CD4-positive, alpha-beta T cell (primary cell): ENCODE measurements at regions not wholly inside any gene's neighbourhood (a gene's known extent, or its start where the extent isn't known, plus 50 kb on each side); places are given as distances from the start of the nearest gene placed in this dataset.

Experiments
- ATAC-seq: fragments of 200-7000 bp; cut with Tn5 transposase; one replicate; pipeline ENCODE4 v1.10.0; 2022; ENCODE audit warnings: mild to moderate bottlenecking; ENCODE audit not compliant: poor library complexity
- CTCF ChIA-PET: fragments of 350-600 bp; sonication (Branson Sonifier 250); formaldehyde crosslinking; loops from one replicate; lab custom pipeline; 2021; ENCODE audit warnings: antibody characterized with exemption, inconsistent platforms; lab: Charles Lee
- POLR2A ChIA-PET: fragments of 350-600 bp; sonication (Branson Sonifier 250); formaldehyde crosslinking; loops from one replicate; lab custom pipeline; 2021; ENCODE audit warnings: antibody characterized with exemption, inconsistent platforms; lab: Charles Lee
- DNase-seq, 14 experiments: peaks; one replicate each; pipeline ENCODE4 v3.0.0-alpha.2; 2013 to 2020; ENCODE audit warnings: mixed read lengths in 2 of 14
- H3K27ac ChIP-seq, 2 donors: one replicate each; pipeline versions ENCODE4 v1.5.1 to v1.7.0; 2013; ENCODE audit warnings: low read length in 2 of 2, low read depth in 1 of 2, mild to moderate bottlenecking in 1 of 2
- H3K27me3 ChIP-seq, 2 experiments: 1 replicate in 1 of 2; 2 replicates in 1 of 2; pipeline versions ENCODE4 v1.6.1 to v1.7.0; 2013; ENCODE audit warnings: low read length in 2 of 2, control low read depth in 1 of 2, mild to moderate bottlenecking in 1 of 2, moderate library complexity in 1 of 2; ENCODE audit not compliant: insufficient read depth in 2 of 2, control insufficient read depth in 1 of 2
- H3K36me3 ChIP-seq: one replicate; pipeline ENCODE4 v1.6.1; 2013; ENCODE audit warnings: low read length, control low read depth; ENCODE audit not compliant: insufficient read depth
- H3K4me1 ChIP-seq: one replicate; pipeline ENCODE4 v1.6.1; 2013; ENCODE audit warnings: low read length, control low read depth; ENCODE audit not compliant: insufficient read depth
- H3K4me3 ChIP-seq: one replicate; pipeline ENCODE4 v1.5.1; 2013; ENCODE audit warnings: mild to moderate bottlenecking, low read length, moderate library complexity
- H3K9me3 ChIP-seq, 2 experiments: 1 replicate in 1 of 2; 2 replicates in 1 of 2; pipeline versions ENCODE4 v1.6.1 to v1.7.0; 2013; ENCODE audit warnings: low read length in 2 of 2, mild to moderate bottlenecking in 2 of 2, control low read depth in 1 of 2, moderate library complexity in 1 of 2; ENCODE audit not compliant: control insufficient read depth in 1 of 2, insufficient read depth in 1 of 2
- H3K27ac Mint-ChIP-seq: one replicate; pipeline ENCODE4 v1.8.0; 2020; ENCODE audit warnings: mixed read lengths
- H3K27me3 Mint-ChIP-seq: one replicate; pipeline ENCODE4 v1.8.0; 2021; ENCODE audit warnings: mixed read lengths
- H3K36me3 Mint-ChIP-seq: one replicate; pipeline ENCODE4 v1.8.0; 2021; ENCODE audit warnings: low read depth, mixed read lengths
- H3K4me1 Mint-ChIP-seq: one replicate; pipeline ENCODE4 v1.8.0; 2021; ENCODE audit warnings: low read depth, mixed read lengths
- H3K4me3 Mint-ChIP-seq: one replicate; pipeline ENCODE4 v1.8.0; 2020; ENCODE audit warnings: mild to moderate bottlenecking, mixed read lengths
- H3K9me3 Mint-ChIP-seq: one replicate; pipeline ENCODE4 v1.8.0; 2020; ENCODE audit warnings: mixed read lengths
- intact Hi-C, 2 experiments: fragments of 100-400 bp; cut with DNase I in 1 of 2; cut with micrococcal nuclease in 1 of 2; formaldehyde crosslinking; loops; one replicate each; pipeline versions ENCODE4 v1.15.1 to v1.9.0; 2023 to 2025; cut with DNase I, micrococcal nuclease
- TF ChIP-seq, protein P1 (sequence below): fragments of 200-600 bp; IDR thresholded peaks from one replicate; pipeline ENCODE4 v1.8.0; 2022; ENCODE audit warnings: antibody characterized with exemption, mild to moderate bottlenecking

DNA sequence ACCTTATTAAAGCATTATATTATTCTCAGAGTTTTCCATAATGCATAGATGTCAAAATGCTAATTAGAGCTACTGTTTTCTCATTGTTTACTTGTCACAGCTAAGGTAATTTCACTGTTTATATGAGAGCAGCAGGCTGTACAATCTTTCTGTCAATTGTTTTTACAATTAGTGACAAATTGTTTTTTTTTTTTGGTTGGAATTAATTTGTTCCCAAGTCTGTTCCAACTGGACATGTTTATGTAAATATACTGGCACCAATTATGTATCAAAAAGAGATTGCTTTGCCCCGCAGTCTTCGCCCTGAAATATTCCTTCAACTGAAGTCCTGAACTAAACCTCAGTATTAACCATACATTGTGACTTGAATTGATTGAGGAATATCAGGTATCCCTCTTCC, 72.3 kb upstream of the GRIA4 start:
- ChIA-PET POLR2A (interaction anchor here (0.6 kb wide), 1 partner anchor 97 kb away, joined by 3 read pairs; no protein-coding TSS in a partner anchor), CTCF (no interaction called here)
- Histone ChIP-seq H3K36me3 (no peaks in the 10 kb centered on the region), H3K4me1 (no peaks in the 10 kb centered on the region), H3K27me3 (no peaks in the 10 kb centered on the region), H3K9me3 (no peaks in the 10 kb centered on the region), H3K27ac (no peak overlapping the region), H3K4me3 (no peak overlapping the region)
- no peak overlapping the region for H3K4me3 Mint-ChIP-seq
- DNase-seq, result no peak
- no peaks in the 10 kb centered on the region for H3K27me3 Mint-ChIP-seq
- no peak for ATAC-seq
- H3K27ac Mint-ChIP-seq, result no peak overlapping the region
- intact Hi-C loops, result no loop called here
- TF ChIP-seq, protein P1, sequence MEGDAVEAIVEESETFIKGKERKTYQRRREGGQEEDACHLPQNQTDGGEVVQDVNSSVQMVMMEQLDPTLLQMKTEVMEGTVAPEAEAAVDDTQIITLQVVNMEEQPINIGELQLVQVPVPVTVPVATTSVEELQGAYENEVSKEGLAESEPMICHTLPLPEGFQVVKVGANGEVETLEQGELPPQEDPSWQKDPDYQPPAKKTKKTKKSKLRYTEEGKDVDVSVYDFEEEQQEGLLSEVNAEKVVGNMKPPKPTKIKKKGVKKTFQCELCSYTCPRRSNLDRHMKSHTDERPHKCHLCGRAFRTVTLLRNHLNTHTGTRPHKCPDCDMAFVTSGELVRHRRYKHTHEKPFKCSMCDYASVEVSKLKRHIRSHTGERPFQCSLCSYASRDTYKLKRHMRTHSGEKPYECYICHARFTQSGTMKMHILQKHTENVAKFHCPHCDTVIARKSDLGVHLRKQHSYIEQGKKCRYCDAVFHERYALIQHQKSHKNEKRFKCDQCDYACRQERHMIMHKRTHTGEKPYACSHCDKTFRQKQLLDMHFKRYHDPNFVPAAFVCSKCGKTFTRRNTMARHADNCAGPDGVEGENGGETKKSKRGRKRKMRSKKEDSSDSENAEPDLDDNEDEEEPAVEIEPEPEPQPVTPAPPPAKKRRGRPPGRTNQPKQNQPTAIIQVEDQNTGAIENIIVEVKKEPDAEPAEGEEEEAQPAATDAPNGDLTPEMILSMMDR, result no peak
- H3K4me1 Mint-ChIP-seq, result no peaks in the 10 kb centered on the region
- H3K36me3 Mint-ChIP-seq, result no peaks in the 10 kb centered on the region
- no peaks in the 10 kb centered on the region for H3K9me3 Mint-ChIP-seq

DNA sequence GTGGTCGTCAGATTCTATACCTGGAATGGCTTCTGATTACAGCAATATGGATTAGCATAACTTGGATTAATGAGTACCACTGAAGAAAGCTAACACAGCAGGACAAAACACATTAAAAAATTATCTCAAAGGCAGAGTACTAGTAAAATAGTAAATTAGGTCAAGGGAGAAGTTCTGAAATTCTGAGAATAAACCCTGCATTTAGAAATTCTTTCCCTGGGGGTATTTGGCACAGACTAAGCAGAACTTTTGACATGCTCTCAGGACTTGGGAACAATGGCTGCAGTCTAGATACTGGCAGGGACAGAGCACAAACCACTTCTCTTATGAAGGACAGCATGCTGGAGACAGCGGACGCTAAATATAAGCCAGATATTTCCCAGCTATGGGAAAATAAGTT, 85.6 kb upstream of the GRIA4 start:
- Mint-ChIP-seq H3K27ac (no peak overlapping the region), H3K27me3 (no peaks in the 10 kb centered on the region), H3K9me3 (no peaks in the 10 kb centered on the region), H3K4me1 (no peaks in the 10 kb centered on the region), H3K36me3 (no peaks in the 10 kb centered on the region), H3K4me3 (no peak overlapping the region)
- TF ChIP-seq, protein P1, result no peak
- ATAC-seq (no peak), DNase-seq (no peak)
- intact Hi-C loops, result no loop called here
- Histone ChIP-seq H3K27me3 (no peaks in the 10 kb centered on the region), H3K9me3 (no peaks in the 10 kb centered on the region), H3K4me3 (no peak overlapping the region), H3K4me1 (no peaks in the 10 kb centered on the region), H3K27ac (no peak overlapping the region), H3K36me3 (no peaks in the 10 kb centered on the region)
- POLR2A ChIA-PET, result no interaction called here
- CTCF ChIA-PET, result no interaction called here

DNA sequence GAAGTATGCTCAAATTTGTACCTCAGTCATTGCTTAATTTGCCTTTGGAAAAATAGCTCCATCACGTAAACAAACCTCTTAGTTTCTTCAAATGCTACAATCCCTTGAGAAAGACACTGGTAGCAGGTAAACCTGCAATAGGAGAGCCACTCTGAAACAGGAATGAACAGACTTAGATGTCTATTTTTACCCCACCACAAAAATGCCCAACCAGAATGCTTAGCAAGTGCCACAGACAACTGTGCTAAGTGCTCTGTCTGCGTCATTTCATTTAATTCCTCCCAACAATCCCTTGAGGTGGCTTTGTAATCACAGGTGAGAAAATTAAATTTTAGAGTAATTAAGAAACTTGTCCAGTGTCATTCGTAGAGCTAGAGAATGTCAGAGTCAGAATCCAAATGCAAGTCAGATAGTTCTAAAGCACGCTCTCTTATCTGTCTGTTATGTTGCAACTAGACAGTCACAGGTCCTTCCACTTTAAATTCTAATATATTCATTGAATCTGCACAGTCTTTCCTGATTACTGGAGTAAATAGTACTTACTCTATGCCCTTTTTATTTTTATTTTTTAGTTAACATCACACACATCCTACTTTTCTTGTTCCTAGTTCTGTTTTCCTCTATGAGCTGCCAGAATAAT, 89.0 kb upstream of the GRIA4 start:
- H3K4me1 Mint-ChIP-seq, result no peaks in the 10 kb centered on the region
- DNase-seq (no peak), ATAC-seq (no peak)
- Histone ChIP-seq H3K4me3 (no peak overlapping the region), H3K4me1 (no peaks in the 10 kb centered on the region), H3K27ac (no peak overlapping the region), H3K36me3 (no peaks in the 10 kb centered on the region), H3K27me3 (no peaks in the 10 kb centered on the region), H3K9me3 (peaks cover 0 to 5% of the 10 kb centered on the region in 2 experiments)
- H3K27ac Mint-ChIP-seq, result no peak overlapping the region
- no peak overlapping the region for H3K4me3 Mint-ChIP-seq
- no peaks in the 10 kb centered on the region for H3K9me3 Mint-ChIP-seq
- no peaks in the 10 kb centered on the region for H3K27me3 Mint-ChIP-seq
- TF ChIP-seq, protein P1, result no peak
- H3K36me3 Mint-ChIP-seq, result no peaks in the 10 kb centered on the region
- intact Hi-C loops, result no loop called here
- ChIA-PET CTCF (no interaction called here), POLR2A (no interaction called here)
